Fibroblast of skin of left biceps (primary cell): ENCODE measurements at regions not wholly inside any gene's neighbourhood (a gene's known extent, or its start where the extent isn't known, plus 50 kb on each side); places are given as distances from the start of the nearest gene placed in this dataset.

Source experiments
- DNase-seq, 2 experiments: peaks; one replicate each; pipeline ENCODE4 v3.0.0-alpha.2; 2013; ENCODE audit warnings: low read depth in 2 of 2

GRCh38 chr16:82499302-82499701 is 127.5 kb upstream of the CDH13 start:
- DNase-seq = no peak

- DNase-seq = no peak
These were observed 129.6 kb upstream of the CDH13 start for GRCh38 chr16:82497139-82497538.

- DNase-seq = no peak
These were observed 138.3 kb upstream of the CDH13 start for GRCh38 chr16:82488460-82488859.

- DNase-seq = no peak
These were observed 145.3 kb upstream of the CDH13 start for GRCh38 chr16:82481455-82481854.

- DNase-seq = no peak
These were observed 150.0 kb upstream of the CDH13 start for GRCh38 chr16:82476786-82477185.

GRCh38 chr16:82470620-82471152 is 156.1 kb upstream of the CDH13 start:
- DNase-seq = no peak

GRCh38 chr16:82470016-82470415 is 156.8 kb upstream of the CDH13 start:
- DNase-seq = no peak

- DNase-seq = no peak
These were observed 162.6 kb upstream of the CDH13 start for GRCh38 chr16:82464187-82464586.

GRCh38 chr16:82460766-82461165 is 166.0 kb upstream of the CDH13 start:
- DNase-seq = no peak

GRCh38 chr16:82459580-82460256 is 167.1 kb upstream of the CDH13 start:
- no peak for DNase-seq

GRCh38 chr16:82456683-82457082 is 170.1 kb upstream of the CDH13 start:
- DNase-seq = peak; percentile 5 to 11

GRCh38 chr16:82454566-82454965 is 172.2 kb upstream of the CDH13 start:
- DNase-seq = no peak

GRCh38 chr16:82454152-82454551 is 172.6 kb upstream of the CDH13 start:
- DNase-seq = no peak

- no peak for DNase-seq
These were observed 174.6 kb upstream of the CDH13 start for GRCh38 chr16:82452004-82452756.

- no peak for DNase-seq
These were observed 175.3 kb upstream of the CDH13 start for GRCh38 chr16:82451449-82451848.

- no peak for DNase-seq
These were observed 186.4 kb upstream of the CDH13 start for GRCh38 chr16:82440336-82440735.

- DNase-seq = no peak
These were observed 187.0 kb upstream of the CDH13 start for GRCh38 chr16:82439678-82440293.

GRCh38 chr16:82433042-82433441 is 193.7 kb upstream of the CDH13 start:
- no peak for DNase-seq

GRCh38 chr16:82432261-82432660 is 194.5 kb upstream of the CDH13 start:
- no peak for DNase-seq

GRCh38 chr16:82425661-82426060 is 201.1 kb upstream of the CDH13 start:
- no peak for DNase-seq

- DNase-seq = no peak
These were observed 204.9 kb upstream of the CDH13 start for GRCh38 chr16:82421851-82422250.

GRCh38 chr16:82419332-82419731 is 207.4 kb upstream of the CDH13 start:
- no peak for DNase-seq

- no peak for DNase-seq
These were observed 212.3 kb upstream of the CDH13 start for GRCh38 chr16:82414476-82414875.
